Muscle layer of colon (tissue), 2 donors: ENCODE measurements at regions not wholly inside any gene's neighbourhood (a gene's known extent, or its start where the extent isn't known, plus 50 kb on each side); places are given as distances from the start of the nearest gene placed in this dataset.

ENCODE experiments used
- H3K27ac ChIP-seq: one replicate; pipeline ENCODE4 v1.7.0; 2013; ENCODE audit warnings: low read depth, mild to moderate bottlenecking, low read length, moderate library complexity
- H3K27me3 ChIP-seq, 2 donors: one replicate each; pipeline ENCODE4 v1.7.0; 2013; ENCODE audit warnings: low read length in 2 of 2, mild to moderate bottlenecking in 2 of 2; ENCODE audit not compliant: insufficient read depth in 2 of 2, control insufficient read depth in 1 of 2
- H3K36me3 ChIP-seq: one replicate; pipeline ENCODE4 v1.7.0; 2013; ENCODE audit warnings: mild to moderate bottlenecking, low read length; ENCODE audit not compliant: insufficient read depth
- H3K4me1 ChIP-seq: one replicate; pipeline ENCODE4 v1.7.0; 2013; ENCODE audit warnings: mild to moderate bottlenecking, low read length; ENCODE audit not compliant: insufficient read depth
- H3K4me3 ChIP-seq, 2 donors: one replicate each; pipeline ENCODE4 v1.7.0; 2013; ENCODE audit warnings: low read length in 2 of 2, low read depth in 1 of 2, mild to moderate bottlenecking in 1 of 2, moderate library complexity in 1 of 2
- H3K9ac ChIP-seq: one replicate; pipeline ENCODE4 v1.7.0; 2013; ENCODE audit warnings: low read length
- H3K9me3 ChIP-seq: one replicate; pipeline ENCODE4 v1.7.0; 2013; ENCODE audit warnings: mild to moderate bottlenecking, low read length
- donor health status: abdominal sarcoma.
- donor health status: Adenocarcinoma of cecum.

- Histone ChIP-seq H3K36me3 (no peaks in the 10 kb centered on the region), H3K27me3 (no peaks in the 10 kb centered on the region), H3K4me3 (no peak overlapping the region), H3K9ac (no peak overlapping the region), H3K27ac (no peak overlapping the region), H3K4me1 (no peaks in the 10 kb centered on the region), H3K9me3 (no peaks in the 10 kb centered on the region)
Observed at GRCh38 chr7:348962-349743, 59.2 kb downstream of the FOXL3 start.

DNA sequence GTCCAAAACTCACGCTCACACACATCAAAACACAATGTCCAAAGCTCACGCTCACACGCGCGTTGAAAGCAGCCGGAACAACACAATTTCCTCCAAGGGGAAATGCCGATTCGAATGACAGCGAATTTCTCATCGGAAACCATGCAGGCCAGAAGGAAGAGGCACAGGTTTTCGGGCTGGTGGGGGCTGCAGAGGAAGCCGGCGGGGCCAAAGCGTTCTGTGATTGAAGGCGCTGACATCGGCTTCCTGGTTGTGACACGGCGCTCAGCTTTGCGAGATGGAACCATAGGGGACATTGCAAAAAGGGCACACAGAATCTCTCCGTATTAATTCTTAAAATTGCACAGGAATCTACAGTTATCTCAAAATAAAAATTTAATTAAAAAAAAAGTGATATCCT, 61.3 kb downstream of the FOXL3 start:
- Histone ChIP-seq H3K4me3 (no peak overlapping the region), H3K27ac (no peak overlapping the region), H3K9ac (no peak overlapping the region), H3K36me3 (no peaks in the 10 kb centered on the region), H3K27me3 (no peaks in the 10 kb centered on the region), H3K9me3 (no peaks in the 10 kb centered on the region), H3K4me1 (no peaks in the 10 kb centered on the region)

DNA sequence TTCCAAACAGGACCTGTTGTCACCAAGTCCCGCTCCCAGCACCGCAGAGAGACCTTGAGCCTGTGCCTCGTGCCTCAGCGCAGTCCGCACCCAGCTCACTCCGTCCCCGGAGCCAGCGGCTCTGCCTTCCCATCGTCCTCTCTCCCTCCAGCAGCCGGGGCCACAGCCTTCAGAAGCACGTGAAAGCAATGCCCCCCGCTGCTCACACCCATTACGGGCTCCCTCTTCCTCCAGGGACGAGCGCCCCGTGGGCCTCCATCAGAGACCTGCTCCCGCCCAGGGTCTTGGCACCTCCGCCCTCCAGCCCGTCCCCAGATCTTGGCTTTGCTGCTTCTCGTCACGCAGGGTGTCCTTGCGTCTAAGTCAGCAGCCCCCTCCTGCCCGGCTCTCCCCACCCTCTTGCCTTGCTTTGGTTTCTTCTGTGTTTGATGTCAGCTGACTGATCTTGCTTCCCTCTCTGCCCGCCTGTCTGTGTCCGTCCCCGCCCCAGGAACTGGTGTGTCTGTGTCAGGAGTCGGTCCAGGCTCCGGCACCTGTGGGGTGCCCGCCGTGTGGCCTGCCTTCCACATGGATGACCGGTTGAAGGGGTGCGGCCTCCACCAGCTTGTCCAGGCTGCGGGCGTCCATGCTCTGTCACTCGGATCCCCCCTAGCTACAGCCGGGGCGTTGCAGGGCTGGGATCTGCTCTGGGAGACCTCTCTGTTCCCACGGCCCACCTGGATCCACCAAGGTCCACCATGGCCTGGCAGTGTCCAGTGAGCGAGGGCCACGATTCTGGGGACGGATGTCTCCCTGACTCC, 61.9 kb downstream of the FOXL3 start:
- H3K4me1 ChIP-seq = no peaks in the 10 kb centered on the region
- H3K27ac ChIP-seq = no peak overlapping the region
- no peaks in the 10 kb centered on the region for H3K9me3 ChIP-seq
- no peak overlapping the region for H3K9ac ChIP-seq
- H3K4me3 ChIP-seq = no peak overlapping the region
- no peaks in the 10 kb centered on the region for H3K36me3 ChIP-seq
- no peaks in the 10 kb centered on the region for H3K27me3 ChIP-seq

- Histone ChIP-seq H3K9ac (no peak overlapping the region), H3K27me3 (peaks cover 0 to under 1% of the 10 kb centered on the region in 2 donors), H3K4me3 (no peak overlapping the region), H3K4me1 (no peaks in the 10 kb centered on the region), H3K36me3 (no peaks in the 10 kb centered on the region), H3K27ac (no peak overlapping the region), H3K9me3 (no peaks in the 10 kb centered on the region)
Observed at GRCh38 chr7:353746-354325, 63.9 kb downstream of the FOXL3 start.

GRCh38 chr7:354597-355470, 64.9 kb downstream of the FOXL3 start:
- H3K27ac ChIP-seq = no peak overlapping the region
- peaks cover 0 to 11% of the 10 kb centered on the region in 2 donors for H3K27me3 ChIP-seq
- no peaks in the 10 kb centered on the region for H3K9me3 ChIP-seq
- no peak overlapping the region for H3K9ac ChIP-seq
- no peaks in the 10 kb centered on the region for H3K36me3 ChIP-seq
- H3K4me3 ChIP-seq = no peak overlapping the region
- H3K4me1 ChIP-seq = no peaks in the 10 kb centered on the region

DNA sequence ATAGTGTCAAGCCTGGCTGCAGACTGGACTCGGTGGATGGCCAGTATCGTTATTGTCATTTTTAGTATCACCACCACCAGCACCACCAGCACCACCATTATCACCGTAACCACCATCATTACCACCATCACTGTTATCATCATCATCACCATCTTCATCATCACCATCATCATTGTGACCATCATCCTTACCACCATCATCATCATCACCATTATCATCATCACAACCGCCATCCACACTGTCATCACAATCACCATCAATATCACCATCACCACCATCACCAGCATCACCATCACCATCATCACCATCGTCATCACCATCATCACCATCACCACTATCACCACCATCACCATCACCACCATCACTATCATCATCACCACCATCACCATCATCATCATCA, 65.6 kb downstream of the FOXL3 start:
- no peaks in the 10 kb centered on the region for H3K9me3 ChIP-seq
- no peak overlapping the region for H3K4me3 ChIP-seq
- H3K27me3 ChIP-seq = peaks cover 0 to 18% of the 10 kb centered on the region in 2 donors
- H3K27ac ChIP-seq = no peak overlapping the region
- H3K36me3 ChIP-seq = no peaks in the 10 kb centered on the region
- H3K4me1 ChIP-seq = no peaks in the 10 kb centered on the region
- no peak overlapping the region for H3K9ac ChIP-seq

- Histone ChIP-seq H3K36me3 (no peaks in the 10 kb centered on the region), H3K4me3 (no peak overlapping the region), H3K9me3 (no peaks in the 10 kb centered on the region), H3K9ac (no peak overlapping the region), H3K27me3 (peaks cover 0 to 19% of the 10 kb centered on the region in 2 donors), H3K4me1 (no peaks in the 10 kb centered on the region), H3K27ac (no peak overlapping the region)
Observed at GRCh38 chr7:356087-356486, 66.1 kb downstream of the FOXL3 start.

- peaks cover 0 to 19% of the 10 kb centered on the region in 2 donors for H3K27me3 ChIP-seq
- H3K27ac ChIP-seq = no peak overlapping the region
- no peaks in the 10 kb centered on the region for H3K4me1 ChIP-seq
- H3K36me3 ChIP-seq = no peaks in the 10 kb centered on the region
- H3K9ac ChIP-seq = no peak overlapping the region
- no peaks in the 10 kb centered on the region for H3K9me3 ChIP-seq
- H3K4me3 ChIP-seq = no peak overlapping the region
Observed at GRCh38 chr7:356691-357462, 66.9 kb downstream of the FOXL3 start.

GRCh38 chr7:357531-358209, 67.7 kb downstream of the FOXL3 start:
- H3K4me1 ChIP-seq = no peaks in the 10 kb centered on the region
- H3K36me3 ChIP-seq = no peaks in the 10 kb centered on the region
- H3K27ac ChIP-seq = no peak overlapping the region
- no peaks in the 10 kb centered on the region for H3K9me3 ChIP-seq
- H3K9ac ChIP-seq = no peak overlapping the region
- peaks cover 0 to 19% of the 10 kb centered on the region in 2 donors for H3K27me3 ChIP-seq
- no peak overlapping the region for H3K4me3 ChIP-seq

- no peak overlapping the region for H3K9ac ChIP-seq
- no peak overlapping the region for H3K4me3 ChIP-seq
- no peak overlapping the region for H3K27ac ChIP-seq
- no peaks in the 10 kb centered on the region for H3K9me3 ChIP-seq
- no peaks in the 10 kb centered on the region for H3K36me3 ChIP-seq
- H3K4me1 ChIP-seq = no peaks in the 10 kb centered on the region
- peaks cover 0 to 19% of the 10 kb centered on the region in 2 donors for H3K27me3 ChIP-seq
Observed at GRCh38 chr7:358352-358751, 68.4 kb downstream of the FOXL3 start.
